BE2C (cell line): ENCODE measurements at regions not wholly inside any gene's neighbourhood (a gene's known extent, or its start where the extent isn't known, plus 50 kb on each side); places are given as distances from the start of the nearest gene placed in this dataset.
"Not testable (repeated sequence)": the region's sequence is repeated elsewhere in the genome, so short reads cannot be mapped to it uniquely, and the experiment has no call there.

Experiments used
- DNase-seq: peaks from one replicate; pipeline ENCODE4 v3.0.0-alpha.2; 2020
- H3K27me3 ChIP-seq: fragments of 250-450 bp; sonication (Bioruptor Pico); 2 replicates; pipeline ENCODE4 v1.5.1; 2020; ENCODE audit warnings: mild to moderate bottlenecking
- H3K36me3 ChIP-seq: fragments of 250-450 bp; sonication (Bioruptor Pico); 2 replicates; pipeline ENCODE4 v1.5.1; 2020; ENCODE audit warnings: mild to moderate bottlenecking
- H3K4me1 ChIP-seq: fragments of 250-450 bp; sonication (Bioruptor Pico); 2 replicates; pipeline ENCODE4 v1.5.1; 2020
- H3K4me3 ChIP-seq: 2 replicates; pipeline ENCODE4 v1.5.1; 2011; ENCODE audit warnings: low read depth, low read length
- H3K9me3 ChIP-seq: fragments of 250-450 bp; sonication (Bioruptor Pico); 2 replicates; pipeline ENCODE4 v1.5.1; 2020
- CTCF ChIP-seq: IDR thresholded peaks from 2 replicates; pipeline ENCODE4 v1.5.1; 2012; ENCODE audit warnings: mild to moderate bottlenecking, low read depth, low read length

- peaks cover 24% of the 10 kb centered on the region for H3K27me3 ChIP-seq
- H3K36me3 ChIP-seq: no peaks in the 10 kb centered on the region
- no peak for TF ChIP-seq CTCF
- H3K4me3 ChIP-seq: no peak overlapping the region
- H3K9me3 ChIP-seq: no peaks in the 10 kb centered on the region
- no peaks in the 10 kb centered on the region for H3K4me1 ChIP-seq
- DNase-seq: no peak
Measured at GRCh38 chr14:106287506-106287905, 761.1 kb downstream of the TMEM121 start.

GRCh38 chr14:106291626-106292025, 765.2 kb downstream of the TMEM121 start:
- H3K9me3 ChIP-seq: no peaks in the 10 kb centered on the region
- H3K36me3 ChIP-seq: no peaks in the 10 kb centered on the region
- H3K4me3 ChIP-seq: no peak overlapping the region
- no peak for TF ChIP-seq CTCF
- peaks cover 24% of the 10 kb centered on the region for H3K27me3 ChIP-seq
- H3K4me1 ChIP-seq: no peaks in the 10 kb centered on the region
- no peak for DNase-seq

DNA sequence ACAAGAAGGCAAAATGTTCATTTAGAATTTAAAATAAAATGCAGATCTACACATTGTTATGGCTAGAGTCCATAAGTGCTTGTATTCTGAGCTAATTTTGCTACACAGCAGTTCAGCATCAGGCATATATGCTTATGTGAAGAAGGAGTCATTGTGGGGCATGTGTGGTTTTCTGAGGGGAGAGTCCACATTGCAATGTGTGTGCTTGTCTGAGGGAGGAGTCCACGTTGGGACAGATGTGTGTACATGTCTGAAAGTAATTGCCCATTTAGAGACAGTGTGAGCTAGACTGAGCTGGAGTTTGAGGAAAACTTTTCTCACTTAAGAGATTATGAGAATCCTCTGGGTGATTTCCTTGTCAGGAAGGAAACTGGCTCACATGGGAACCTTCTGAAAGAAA, 767.9 kb downstream of the TMEM121 start:
- no peaks in the 10 kb centered on the region for H3K9me3 ChIP-seq
- H3K36me3 ChIP-seq: no peaks in the 10 kb centered on the region
- no peaks in the 10 kb centered on the region for H3K4me1 ChIP-seq
- no peak overlapping the region for H3K4me3 ChIP-seq
- TF ChIP-seq CTCF: no peak
- H3K27me3 ChIP-seq: peaks cover 6% of the 10 kb centered on the region
- DNase-seq: no peak

DNA sequence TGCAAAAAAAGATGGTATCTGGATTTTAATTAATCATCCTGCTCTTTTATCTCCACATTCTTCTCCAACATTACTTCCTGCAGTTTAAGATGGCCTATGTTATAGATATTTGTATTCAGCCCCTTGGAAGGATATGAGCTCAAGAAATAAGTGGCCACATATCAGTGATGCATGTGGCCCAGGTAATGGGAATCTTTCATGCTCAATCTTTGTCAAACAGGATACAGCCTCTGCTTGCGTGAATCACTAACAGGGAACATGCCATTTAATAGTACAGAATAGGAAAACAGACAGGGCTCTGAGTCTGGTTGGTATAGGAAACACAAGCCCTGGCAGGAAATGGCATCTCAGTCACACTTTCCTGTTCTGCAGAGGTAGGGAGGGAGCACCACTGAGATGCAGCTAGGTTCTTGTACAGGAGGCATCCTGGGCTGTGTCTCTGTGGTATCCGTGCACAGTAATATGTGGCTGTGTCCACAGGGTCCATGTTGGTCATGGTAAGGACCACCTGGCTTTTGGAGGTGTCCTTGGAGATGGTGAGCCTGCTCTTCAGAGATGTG, 774.6 kb downstream of the TMEM121 start:
- H3K9me3 ChIP-seq, H3K4me1 ChIP-seq, H3K4me3 ChIP-seq, H3K36me3 ChIP-seq, DNase-seq: not testable (repeated sequence)
- peaks cover 13% of the 10 kb centered on the region for H3K27me3 ChIP-seq

- H3K4me3 ChIP-seq, H3K36me3 ChIP-seq, H3K9me3 ChIP-seq, DNase-seq, H3K4me1 ChIP-seq: not testable (repeated sequence)
- H3K27me3 ChIP-seq: peaks cover 13% of the 10 kb centered on the region
Measured at GRCh38 chr14:106301609-106302008, 775.2 kb downstream of the TMEM121 start.

DNA sequence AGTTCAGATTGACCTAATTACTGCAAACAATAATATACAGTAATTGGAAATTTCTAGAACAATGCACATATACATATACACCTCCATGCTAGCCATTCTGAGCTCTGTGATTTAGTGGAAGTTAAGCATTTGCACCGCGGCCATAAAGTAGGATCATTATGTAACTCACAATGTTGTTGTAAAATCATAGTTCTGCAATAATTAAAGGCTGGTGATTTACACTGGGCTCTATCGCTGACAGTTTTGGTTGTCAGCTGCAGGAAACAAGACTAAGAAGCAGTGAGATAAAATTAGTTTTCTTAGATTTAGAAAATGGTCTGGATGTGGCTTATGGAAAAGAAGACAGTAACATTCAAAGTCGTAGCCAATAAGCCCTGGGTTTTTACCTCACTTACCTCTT, 776.3 kb downstream of the TMEM121 start:
- H3K4me1 ChIP-seq: no peaks in the 10 kb centered on the region
- DNase-seq: no peak
- no peaks in the 10 kb centered on the region for H3K9me3 ChIP-seq
- no peak for TF ChIP-seq CTCF
- H3K36me3 ChIP-seq: no peaks in the 10 kb centered on the region
- H3K27me3 ChIP-seq: peaks cover 13% of the 10 kb centered on the region
- H3K4me3 ChIP-seq: no peak overlapping the region

- peaks cover 4% of the 10 kb centered on the region for H3K9me3 ChIP-seq
- TF ChIP-seq CTCF: no peak
- no peaks in the 10 kb centered on the region for H3K4me1 ChIP-seq
- H3K4me3 ChIP-seq: no peak overlapping the region
- H3K27me3 ChIP-seq: peaks cover 13% of the 10 kb centered on the region
- DNase-seq: no peak
- H3K36me3 ChIP-seq: no peaks in the 10 kb centered on the region
Measured at GRCh38 chr14:106304271-106304670, 777.9 kb downstream of the TMEM121 start.
